ENCODE measurements at regions not wholly inside any gene's neighbourhood (a gene's known extent, or its start where the extent isn't known, plus 50 kb on each side); places are given as distances from the start of the nearest gene placed in this dataset.

GRCh38 chrY:12517338-12517737 lies 183.7 kb upstream of the USP9Y start:
- TF ChIP-seq CTCF (conservative IDR thresholded peaks at IDR 0.05; ENCODE audit: low read depth, low read length), result no peak
- no peak for TF ChIP-seq EZH2 (IDR thresholded peaks at IDR 0.05; ENCODE audit: low read length, unreplicated experiment)

Data from PC-3 (cell line).